H1 (cell line): ENCODE measurements at regions not wholly inside any gene's neighbourhood (a gene's known extent, or its start where the extent isn't known, plus 50 kb on each side); places are given as distances from the start of the nearest gene placed in this dataset.

ENCODE experiments used
- CTCF ChIA-PET: fragments of 300-600 bp; sonication (Branson Sonifier 250); formaldehyde crosslinking; loops from one replicate; lab custom pipeline; 2021; ENCODE audit not compliant: partially characterized antibody; lab: Charles Lee
- POLR2A ChIA-PET: fragments of 300-600 bp; sonication (Branson Sonifier 250); formaldehyde crosslinking; loops from one replicate; lab custom pipeline; 2021; ENCODE audit warnings: inconsistent platforms; ENCODE audit not compliant: partially characterized antibody; lab: Charles Lee
- DNase-seq, 2 experiments: peaks; one replicate each; pipeline versions ENCODE4 v3.0.0 to v3.0.0-alpha.2; 2010 to 2022; ENCODE audit warnings: low spot score in 2 of 2, low read depth in 1 of 2, mixed read lengths in 1 of 2
- FAIRE-seq: peaks from 2 replicates; lab custom pipeline; 2011; peaks lifted over from hg19 to GRCh38; lab: Jason Lieb, UNC
- H2AFZ ChIP-seq: 2 replicates; pipeline ENCODE4 v1.8.1; 2012; ENCODE audit warnings: low read length, inconsistent platforms
- H2AK5ac ChIP-seq: 2 replicates; pipeline ENCODE4 v1.6.1; 2013; ENCODE audit warnings: low read depth, low read length
- H2BK120ac ChIP-seq: replicated peaks from 2 replicates; pipeline ENCODE3; 2013; ENCODE audit warnings: low read depth, low read length, inconsistent platforms
- H2BK12ac ChIP-seq: 2 replicates; pipeline ENCODE4 v1.6.1; 2013; ENCODE audit warnings: low read depth, low read length
- H2BK15ac ChIP-seq: 2 replicates; pipeline ENCODE4 v1.6.1; 2013; ENCODE audit warnings: low read length
- H2BK20ac ChIP-seq: 2 replicates; pipeline ENCODE4 v1.6.1; 2013; ENCODE audit warnings: low read length
- H2BK5ac ChIP-seq: 2 replicates; pipeline ENCODE4 v1.6.1; 2013; ENCODE audit warnings: low read depth, low read length
- H3K14ac ChIP-seq: 2 replicates; pipeline ENCODE4 v1.6.1; 2013; ENCODE audit warnings: inconsistent platforms; ENCODE audit not compliant: insufficient read length
- H3K18ac ChIP-seq: 2 replicates; pipeline ENCODE4 v1.6.1; 2013; ENCODE audit warnings: low read length; ENCODE audit errors: extremely low read depth
- H3K23ac ChIP-seq: 2 replicates; pipeline ENCODE4 v1.6.1; 2013; ENCODE audit warnings: inconsistent platforms; ENCODE audit not compliant: insufficient read length
- H3K23me2 ChIP-seq: 2 replicates; pipeline ENCODE4 v1.6.1; 2013; ENCODE audit warnings: low read depth, low read length
- H3K27ac ChIP-seq: 2 replicates; pipeline ENCODE4 v1.6.1; 2011; ENCODE audit warnings: low read depth, low read length, inconsistent platforms
- H3K27me3 ChIP-seq, 4 experiments: replicated peaks in 1 of 4; 1 replicate in 1 of 4; 2 replicates in 3 of 4; pipeline versions ENCODE4 v1.6.1 to v1.8.1; 2011 to 2013; ENCODE audit warnings: low read length in 3 of 4, mild to moderate bottlenecking in 3 of 4, inconsistent platforms in 2 of 4, mixed read lengths in 2 of 4, moderate library complexity in 1 of 4; ENCODE audit not compliant: control insufficient read depth in 3 of 4, insufficient read depth in 3 of 4; ENCODE audit errors: extremely low read depth in 1 of 4
- H3K36me3 ChIP-seq, 4 experiments: 2 replicates each; pipeline versions ENCODE4 v1.6.1 to v1.8.1; 2011 to 2013; ENCODE audit warnings: mild to moderate bottlenecking in 4 of 4, low read length in 3 of 4, moderate library complexity in 2 of 4, control low read depth in 1 of 4, inconsistent platforms in 1 of 4; ENCODE audit not compliant: insufficient read depth in 4 of 4, control insufficient read depth in 2 of 4
- H3K4ac ChIP-seq: replicated peaks from 2 replicates; pipeline ENCODE3; 2013; ENCODE audit warnings: low read length, low read depth, mixed read lengths, inconsistent platforms; ENCODE audit not compliant: insufficient read length
- H3K4me1 ChIP-seq, 4 experiments: replicated peaks in 1 of 4; 1 replicate in 1 of 4; 2 replicates in 3 of 4; pipeline versions ENCODE4 v1.6.1 to v1.8.1; 2011 to 2013; ENCODE audit warnings: low read length in 3 of 4, inconsistent platforms in 2 of 4, mixed read lengths in 1 of 4; ENCODE audit not compliant: insufficient read depth in 4 of 4, control insufficient read depth in 3 of 4
- H3K4me2 ChIP-seq, 2 experiments: 2 replicates each; pipeline versions ENCODE4 v1.6.1 to v1.8.1; 2011 to 2013; ENCODE audit warnings: low read depth in 2 of 2, low read length in 2 of 2, control low read depth in 1 of 2, inconsistent platforms in 1 of 2, mild to moderate bottlenecking in 1 of 2; ENCODE audit not compliant: insufficient read depth in 1 of 2
- H3K4me3 ChIP-seq, 4 experiments: fragments of 200-600, 300-600 bp in 1 of 4; sonication (generic), shearing (Covaris generic), sonication (Bioruptor Twin) in 1 of 4; 2 replicates each; pipeline versions ENCODE4 v1.5.1 to v1.8.1; 2011 to 2016; ENCODE audit warnings: low read length in 4 of 4, low read depth in 3 of 4, control low read depth in 2 of 4, inconsistent platforms in 2 of 4, mild to moderate bottlenecking in 2 of 4, mixed read lengths in 1 of 4, moderate library complexity in 1 of 4; ENCODE audit not compliant: insufficient read depth in 2 of 4; ENCODE audit errors: extremely low read depth in 1 of 4
- H3K56ac ChIP-seq: replicated peaks from 2 replicates; pipeline ENCODE3; 2013; ENCODE audit warnings: low read depth, mild to moderate bottlenecking, mixed read lengths, low read length, inconsistent platforms; ENCODE audit not compliant: insufficient read length
- H3K79me1 ChIP-seq: 2 replicates; pipeline ENCODE4 v1.6.1; 2013; ENCODE audit warnings: low read depth, low read length, control low read depth
- H3K79me2 ChIP-seq, 2 experiments: 2 replicates each; pipeline versions ENCODE4 v1.6.1 to v1.8.1; 2012 to 2013; ENCODE audit warnings: low read length in 2 of 2, mild to moderate bottlenecking in 2 of 2, inconsistent platforms in 1 of 2; ENCODE audit not compliant: insufficient read depth in 2 of 2, control insufficient read depth in 1 of 2
- H3K9ac ChIP-seq, 4 experiments: replicated peaks in 1 of 4; 1 replicate in 1 of 4; 2 replicates in 3 of 4; pipeline versions ENCODE4 v1.6.1 to v1.8.1; 2011 to 2013; ENCODE audit warnings: low read depth in 3 of 4, low read length in 3 of 4, control low read depth in 2 of 4, mild to moderate bottlenecking in 2 of 4, moderate library complexity in 2 of 4, inconsistent platforms in 1 of 4; ENCODE audit errors: extremely low read depth in 1 of 4
- H3K9me3 ChIP-seq, 2 experiments: 2 replicates each; pipeline versions ENCODE4 v1.6.1 to v1.8.1; 2012 to 2013; ENCODE audit warnings: mild to moderate bottlenecking in 2 of 2, moderate library complexity in 2 of 2, control low read depth in 1 of 2, inconsistent platforms in 1 of 2, low read depth in 1 of 2, low read length in 1 of 2, mixed read lengths in 1 of 2; ENCODE audit not compliant: insufficient read depth in 2 of 2
- H4K20me1 ChIP-seq, 2 experiments: replicated peaks in 1 of 2; 2 replicates each; pipeline versions ENCODE3 to v1.8.1; 2011 to 2013; ENCODE audit warnings: inconsistent platforms in 2 of 2, low read length in 2 of 2, mild to moderate bottlenecking in 1 of 2; ENCODE audit not compliant: insufficient read depth in 2 of 2, control insufficient read depth in 1 of 2
- H4K5ac ChIP-seq: 2 replicates; pipeline ENCODE4 v1.6.1; 2013; ENCODE audit warnings: low read length, low read depth, mixed read lengths, inconsistent platforms; ENCODE audit not compliant: insufficient read length
- H4K8ac ChIP-seq: 2 replicates; pipeline ENCODE4 v1.8.0; 2013; ENCODE audit warnings: mild to moderate bottlenecking, moderate library complexity, low read length, inconsistent platforms; ENCODE audit not compliant: insufficient read depth; ENCODE audit errors: extremely low read depth
- H4K91ac ChIP-seq: replicated peaks from 2 replicates; pipeline ENCODE3; 2013; ENCODE audit warnings: low read length, mixed read lengths, inconsistent platforms; ENCODE audit not compliant: insufficient read length
- BCL11A ChIP-seq, 2 experiments: IDR thresholded peaks; one replicate each; pipeline ENCODE4 v1.6.1; 2011; ENCODE audit warnings: low read depth in 2 of 2, low read length in 2 of 2, mild to moderate bottlenecking in 2 of 2
- JUND ChIP-seq: IDR thresholded peaks from 2 replicates; pipeline ENCODE4 v1.6.1; 2011; ENCODE audit warnings: mild to moderate bottlenecking, improper control_type of control experiment, low read length
- KDM5A ChIP-seq: fragments of 200-600 bp; IDR thresholded peaks from 2 replicates; pipeline ENCODE4 v1.7.1; 2012; ENCODE audit warnings: mild to moderate bottlenecking, low read length, inconsistent platforms, mixed read lengths
- NRF1 ChIP-seq: IDR thresholded peaks from 2 replicates; pipeline ENCODE4 v1.6.1; 2011; ENCODE audit warnings: mild to moderate bottlenecking, low read depth, low read length, improper control_type of control experiment
- SP2 ChIP-seq: IDR thresholded peaks from 2 replicates; pipeline ENCODE4 v1.6.1; 2012; ENCODE audit warnings: mild to moderate bottlenecking, low read length, inconsistent platforms
- SP4 ChIP-seq: IDR thresholded peaks from 2 replicates; pipeline ENCODE4 v1.6.1; 2012; ENCODE audit warnings: low read length, inconsistent platforms
- SRF ChIP-seq: IDR thresholded peaks from 2 replicates; pipeline ENCODE4 v1.6.1; 2011; ENCODE audit warnings: mild to moderate bottlenecking, low read depth, low read length, moderate library complexity
- ZNF274 ChIP-seq: IDR thresholded peaks from 2 replicates; pipeline ENCODE4 v1.7.0; 2012; ENCODE audit warnings: low read length, borderline replicate concordance; ENCODE audit errors: extremely low read depth
- WGBS, 2 experiments: shearing (Covaris generic) in 1 of 2; methylation state at CpG; one replicate each; pipeline versions ENCODE4 v1.1.6 to v1.1.7; 2013 to 2015; ENCODE audit warnings: low lambda C conversion rate in 2 of 2, mixed read lengths in 2 of 2, inconsistent platforms in 1 of 2, low coverage in 1 of 2, missing lambda C conversion rate in 1 of 2; ENCODE audit not compliant: insufficient replicate concordance in 2 of 2, insufficient coverage in 1 of 2, insufficient read length in 1 of 2; ENCODE audit errors: extremely low coverage in 1 of 2, missing lambda C conversion rate in 1 of 2; 5-methylcytosine and 5-hydroxymethylcytosine counted together
- TF ChIP-seq, protein P1 (sequence below): IDR thresholded peaks from 2 replicates; pipeline ENCODE4 v1.6.1; 2011; ENCODE audit warnings: low read depth, mild to moderate bottlenecking, low read length; ENCODE audit not compliant: insufficient read depth

DNA sequence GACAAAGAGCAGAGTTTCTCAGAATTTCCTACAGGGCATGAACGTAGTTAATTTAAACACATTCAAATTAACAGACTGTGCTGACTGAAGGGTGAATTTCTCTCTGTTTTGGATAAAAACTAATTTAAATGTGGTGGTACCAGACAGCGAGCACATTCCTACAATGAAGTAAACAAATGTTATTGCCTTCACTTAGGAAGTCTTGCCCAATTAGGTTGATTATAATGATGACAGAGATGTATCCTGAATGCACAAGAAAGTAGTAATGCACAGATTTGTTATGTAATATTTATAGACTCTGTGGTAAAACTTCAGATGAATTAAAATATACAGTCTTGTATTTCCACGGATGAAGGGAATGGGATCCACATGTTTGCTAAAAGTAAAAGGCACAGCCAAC is 507.2 kb downstream of the EPHA4 start:
- H3K9me3 ChIP-seq: no peaks in the 10 kb centered on the region
- DNase-seq (no peak), FAIRE-seq (no peak)
- no peak overlapping the region for H3K9ac ChIP-seq
- no peaks in the 10 kb centered on the region for H3K36me3 ChIP-seq
- no peak overlapping the region for H3K56ac ChIP-seq
- no peak overlapping the region; the same call in 1 of the 2 replicates for H2AFZ ChIP-seq
- WGBS, 2 experiments: 85% methylated on average over 3 of the region's 3 CpGs; no CpG with 5 or more reads in 1 of the 2 experiments
- no peak overlapping the region for H3K18ac ChIP-seq
- no peaks in the 10 kb centered on the region for H3K27me3 ChIP-seq
- H2BK120ac ChIP-seq: no peak overlapping the region
- no peaks in the 10 kb centered on the region for H3K23me2 ChIP-seq
- no peaks in the 10 kb centered on the region for H3K79me1 ChIP-seq
- no peaks in the 10 kb centered on the region for H3K4me1 ChIP-seq
- TF ChIP-seq JUND: no peak
- TF ChIP-seq ZNF274: no peak
- TF ChIP-seq KDM5A: no peak
- TF ChIP-seq NRF1: no peak
- TF ChIP-seq SP2: no peak
- TF ChIP-seq, protein P1, sequence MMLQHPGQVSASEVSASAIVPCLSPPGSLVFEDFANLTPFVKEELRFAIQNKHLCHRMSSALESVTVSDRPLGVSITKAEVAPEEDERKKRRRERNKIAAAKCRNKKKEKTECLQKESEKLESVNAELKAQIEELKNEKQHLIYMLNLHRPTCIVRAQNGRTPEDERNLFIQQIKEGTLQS: no peak
- no peak for TF ChIP-seq SRF
- no peak for TF ChIP-seq BCL11A (IDR thresholded peaks at IDR 0.05; ENCODE audit: low read depth in 2 of 2, low read length in 2 of 2)
- no peak for TF ChIP-seq SP4
- H4K91ac ChIP-seq: no peak overlapping the region
- H4K5ac ChIP-seq: no peak overlapping the region
- no peak overlapping the region for H4K8ac ChIP-seq
- H3K23ac ChIP-seq: no peak overlapping the region
- no peaks in the 10 kb centered on the region for H3K79me2 ChIP-seq
- H3K4me3 ChIP-seq: no peak overlapping the region
- H2BK5ac ChIP-seq: no peak overlapping the region
- no peak overlapping the region for H2BK15ac ChIP-seq
- no peaks in the 10 kb centered on the region for H4K20me1 ChIP-seq
- no peak overlapping the region for H2BK20ac ChIP-seq
- no peak overlapping the region for H2AK5ac ChIP-seq
- H2BK12ac ChIP-seq: no peak overlapping the region
- H3K4me2 ChIP-seq: no peak overlapping the region
- no peak overlapping the region for H3K27ac ChIP-seq
- H3K4ac ChIP-seq: no peak overlapping the region
- ChIA-PET CTCF (no interaction called here), POLR2A (no interaction called here)
- H3K14ac ChIP-seq: no peak overlapping the region
